ENCODE measurements at regions not wholly inside any gene's neighbourhood (a gene's known extent, or its start where the extent isn't known, plus 50 kb on each side); places are given as distances from the start of the nearest gene placed in this dataset.

DNA sequence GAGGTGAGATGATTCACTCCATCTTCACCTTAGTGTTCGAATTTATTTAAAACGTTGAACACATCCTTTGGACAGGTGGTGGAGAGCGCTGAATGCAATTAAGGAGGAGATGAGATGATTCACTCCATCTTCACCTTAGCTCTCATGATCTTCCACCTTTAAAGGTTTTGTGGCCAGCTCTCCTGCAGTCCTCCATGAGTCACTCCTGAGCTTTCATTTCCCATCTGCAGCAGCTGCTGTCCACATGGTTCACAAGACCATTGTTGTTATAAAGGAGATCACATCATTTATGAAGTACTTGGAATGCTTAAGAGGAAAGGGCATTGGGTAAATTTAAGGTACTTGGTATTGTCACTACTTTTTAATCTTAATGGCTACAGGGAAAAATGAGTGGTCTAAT is 298.5 kb downstream of the PAX3 start:
- no peak for DNase-seq
- TF ChIP-seq CTCF (IDR thresholded peaks at IDR 0.05; ENCODE audit: control extremely low read depth, extremely low read depth), result no peak
- WGBS, 2 donors, result 85 to 93% methylated on average over 3 of the region's 3 CpGs

GRCh38 chr2:221999717-222000116 is 299.1 kb downstream of the PAX3 start:
- H3K27me3 ChIP-seq (ENCODE audit: control insufficient read depth in 3 of 3, insufficient read depth in 3 of 3, low read length in 2 of 3), result no peaks in the 10 kb centered on the region
- no peak for DNase-seq
- TF ChIP-seq CTCF (IDR thresholded peaks at IDR 0.05; ENCODE audit: control extremely low read depth, extremely low read depth), result no peak
- H3K36me3 ChIP-seq (ENCODE audit: control insufficient read depth in 4 of 4, insufficient read depth in 4 of 4, low read length in 4 of 4), result no peaks in the 10 kb centered on the region
- no peaks in the 10 kb centered on the region for H3K4me1 ChIP-seq (ENCODE audit: control insufficient read depth in 5 of 5, insufficient read depth in 5 of 5, low read length in 5 of 5)
- WGBS, 2 donors, result 63 to 78% methylated on average over 6 of the region's 6 CpGs
- no peak overlapping the region for H3K9ac ChIP-seq (ENCODE audit: insufficient read depth in 1 of 2, low read length in 2 of 2)
- ATAC-seq (ENCODE audit: insufficient read depth, low FRiP score), result no peak
- no peak overlapping the region for H3K27ac ChIP-seq (ENCODE audit: low read depth in 1 of 2, low read length in 1 of 2)
- H3K9me3 ChIP-seq (ENCODE audit: control insufficient read depth in 4 of 4, insufficient read depth in 3 of 4, low read length in 3 of 4), result no peaks in the 10 kb centered on the region
- H3K4me3 ChIP-seq, result no peak overlapping the region

More for the DNA sequence above, 298.5 kb downstream of the PAX3 start:
- no peak overlapping the region for H3K9ac ChIP-seq (ENCODE audit: insufficient read depth in 1 of 2, low read length in 2 of 2)
- no peaks in the 10 kb centered on the region for H3K9me3 ChIP-seq (ENCODE audit: control insufficient read depth in 4 of 4, insufficient read depth in 3 of 4, low read length in 3 of 4)
- no peak overlapping the region for H3K27ac ChIP-seq (ENCODE audit: low read depth in 1 of 2, low read length in 1 of 2)
- no peak for ATAC-seq (ENCODE audit: insufficient read depth, low FRiP score)
- H3K4me3 ChIP-seq, result no peak overlapping the region
- H3K27me3 ChIP-seq (ENCODE audit: control insufficient read depth in 3 of 3, insufficient read depth in 3 of 3, low read length in 2 of 3), result no peaks in the 10 kb centered on the region
- H3K4me1 ChIP-seq (ENCODE audit: control insufficient read depth in 5 of 5, insufficient read depth in 5 of 5, low read length in 5 of 5), result no peaks in the 10 kb centered on the region
- H3K36me3 ChIP-seq (ENCODE audit: control insufficient read depth in 4 of 4, insufficient read depth in 4 of 4, low read length in 4 of 4), result no peaks in the 10 kb centered on the region

GRCh38 chr2:221999166-221999565 is 299.6 kb downstream of the PAX3 start:
- H3K9me3 ChIP-seq (ENCODE audit: control insufficient read depth in 4 of 4, insufficient read depth in 3 of 4, low read length in 3 of 4), result no peaks in the 10 kb centered on the region
- H3K9ac ChIP-seq (ENCODE audit: insufficient read depth in 1 of 2, low read length in 2 of 2), result no peak overlapping the region
- H3K4me3 ChIP-seq, result no peak overlapping the region
- no peak overlapping the region for H3K27ac ChIP-seq (ENCODE audit: low read depth in 1 of 2, low read length in 1 of 2)
- WGBS, 2 donors, result 31 to 55% methylated on average over 2 of the region's 2 CpGs
- no peaks in the 10 kb centered on the region for H3K4me1 ChIP-seq (ENCODE audit: control insufficient read depth in 5 of 5, insufficient read depth in 5 of 5, low read length in 5 of 5)
- no peak for TF ChIP-seq CTCF (IDR thresholded peaks at IDR 0.05; ENCODE audit: control extremely low read depth, extremely low read depth)
- DNase-seq (no peak), ATAC-seq (ENCODE audit: insufficient read depth, low FRiP score) (no peak)
- no peaks in the 10 kb centered on the region for H3K36me3 ChIP-seq (ENCODE audit: control insufficient read depth in 4 of 4, insufficient read depth in 4 of 4, low read length in 4 of 4)
- H3K27me3 ChIP-seq (ENCODE audit: control insufficient read depth in 3 of 3, insufficient read depth in 3 of 3, low read length in 2 of 3), result no peaks in the 10 kb centered on the region

DNA sequence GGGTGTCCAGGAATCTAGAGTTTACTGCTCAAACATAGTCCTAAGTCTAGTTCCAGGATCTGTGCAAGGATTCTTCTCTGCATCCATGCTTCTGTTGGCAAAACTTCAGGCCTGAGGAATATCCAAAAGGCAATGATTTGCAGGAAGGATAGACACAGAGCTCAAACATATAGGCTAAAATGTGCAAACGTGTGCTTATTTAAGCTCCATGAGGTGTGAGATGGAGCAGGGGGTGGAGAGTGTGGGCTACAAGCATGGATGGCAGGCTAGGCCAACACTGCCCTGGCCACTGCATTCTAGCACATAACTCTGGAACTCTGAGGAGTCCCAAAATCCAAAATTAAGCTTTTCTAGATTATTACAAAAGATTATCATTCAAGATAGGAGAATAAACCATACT is 301.1 kb downstream of the PAX3 start:
- H3K4me3 ChIP-seq, result no peak overlapping the region
- DNase-seq (no peak), ATAC-seq (ENCODE audit: insufficient read depth, low FRiP score) (no peak)
- 59 to 88% methylated on average over 1 of the region's 1 CpG for WGBS, 2 donors
- H3K36me3 ChIP-seq (ENCODE audit: control insufficient read depth in 4 of 4, insufficient read depth in 4 of 4, low read length in 4 of 4), result no peaks in the 10 kb centered on the region
- H3K27me3 ChIP-seq (ENCODE audit: control insufficient read depth in 3 of 3, insufficient read depth in 3 of 3, low read length in 2 of 3), result no peaks in the 10 kb centered on the region
- no peak for TF ChIP-seq CTCF (IDR thresholded peaks at IDR 0.05; ENCODE audit: control extremely low read depth, extremely low read depth)
- H3K27ac ChIP-seq (ENCODE audit: low read depth in 1 of 2, low read length in 1 of 2), result no peak overlapping the region
- no peaks in the 10 kb centered on the region for H3K9me3 ChIP-seq (ENCODE audit: control insufficient read depth in 4 of 4, insufficient read depth in 3 of 4, low read length in 3 of 4)
- H3K4me1 ChIP-seq (ENCODE audit: control insufficient read depth in 5 of 5, insufficient read depth in 5 of 5, low read length in 5 of 5), result no peaks in the 10 kb centered on the region
- H3K9ac ChIP-seq (ENCODE audit: insufficient read depth in 1 of 2, low read length in 2 of 2), result no peak overlapping the region

Data from lung (tissue), 11 donors.